Renal cortical epithelial cell (primary cell): ENCODE measurements at regions not wholly inside any gene's neighbourhood (a gene's known extent, or its start where the extent isn't known, plus 50 kb on each side); places are given as distances from the start of the nearest gene placed in this dataset.
"Not testable (repeated sequence)": the region's sequence is repeated elsewhere in the genome, so short reads cannot be mapped to it uniquely, and the experiment has no call there.

Experiments
- DNase-seq: peaks from one replicate; pipeline ENCODE4 v3.0.0-alpha.2; 2011; ENCODE audit warnings: low read depth

GRCh38 chr16:65733721-65734120 is 611.9 kb upstream of the CDH11 start:
- no peak for DNase-seq

GRCh38 chr16:65731833-65732232 is 610.0 kb upstream of the CDH11 start:
- no peak for DNase-seq

- DNase-seq = no peak
These were observed 606.8 kb upstream of the CDH11 start for GRCh38 chr16:65728652-65729051.

GRCh38 chr16:65728167-65728566 is 606.3 kb upstream of the CDH11 start:
- DNase-seq = no peak

GRCh38 chr16:65727534-65728137 is 605.8 kb upstream of the CDH11 start:
- DNase-seq = no peak

- DNase-seq = no peak
These were observed 603.4 kb upstream of the CDH11 start for GRCh38 chr16:65725156-65725845.

- DNase-seq = no peak
These were observed 600.6 kb upstream of the CDH11 start for GRCh38 chr16:65722429-65722828.

- no peak for DNase-seq
These were observed 596.0 kb upstream of the CDH11 start for GRCh38 chr16:65717846-65718245.

GRCh38 chr16:65716737-65717700 is 595.2 kb upstream of the CDH11 start:
- DNase-seq = no peak

- DNase-seq = no peak
These were observed 591.4 kb upstream of the CDH11 start for GRCh38 chr16:65713181-65713808.

GRCh38 chr16:65710107-65710506 is 588.2 kb upstream of the CDH11 start:
- DNase-seq = no peak

- no peak for DNase-seq
These were observed 583.0 kb upstream of the CDH11 start for GRCh38 chr16:65704866-65705265.

GRCh38 chr16:65702707-65703402 is 581.0 kb upstream of the CDH11 start:
- DNase-seq = no peak

- DNase-seq = no peak
These were observed 578.7 kb upstream of the CDH11 start for GRCh38 chr16:65700596-65700995.

- DNase-seq = no peak
These were observed 577.0 kb upstream of the CDH11 start for GRCh38 chr16:65698791-65699321.

- no peak for DNase-seq
These were observed 575.7 kb upstream of the CDH11 start for GRCh38 chr16:65697521-65697920.

- no peak for DNase-seq
These were observed 575.2 kb upstream of the CDH11 start for GRCh38 chr16:65697065-65697464.

- not testable (repeated sequence) for DNase-seq
These were observed 570.0 kb upstream of the CDH11 start for GRCh38 chr16:65691846-65692245.

GRCh38 chr16:65689726-65690125 is 567.9 kb upstream of the CDH11 start:
- DNase-seq = no peak

- no peak for DNase-seq
These were observed 566.4 kb upstream of the CDH11 start for GRCh38 chr16:65688301-65688700.

GRCh38 chr16:65684230-65684629 is 562.4 kb upstream of the CDH11 start:
- no peak for DNase-seq
